ENCODE measurements at regions not wholly inside any gene's neighbourhood (a gene's known extent, or its start where the extent isn't known, plus 50 kb on each side); places are given as distances from the start of the nearest gene placed in this dataset.

GRCh38 chr12:128111951-128112350 is 155.0 kb upstream of the TMEM132C start:
- TF ChIP-seq CTCF (IDR thresholded peaks at IDR 0.05 in 8 of 11, conservative IDR thresholded peaks at IDR 0.05 in 3 of 11) (no peak), POLR2AphosphoS5 (IDR thresholded peaks at IDR 0.05) (no peak)
